D721Med (cell line): ENCODE measurements at regions not wholly inside any gene's neighbourhood (a gene's known extent, or its start where the extent isn't known, plus 50 kb on each side); places are given as distances from the start of the nearest gene placed in this dataset.

Source experiments
- DNase-seq: peaks from one replicate; pipeline ENCODE4 v3.0.0; 2011; ENCODE audit warnings: low spot score; ENCODE audit not compliant: insufficient read length
- FAIRE-seq: peaks from 2 replicates; lab custom pipeline; 2011; peaks lifted over from hg19 to GRCh38; lab: Jason Lieb, UNC
- TF ChIP-seq, protein P1 (sequence below): IDR thresholded peaks from 2 replicates; pipeline ENCODE4 v1.5.1; 2012; ENCODE audit warnings: mild to moderate bottlenecking, control low read depth; ENCODE audit not compliant: insufficient read depth; ENCODE audit errors: missing control alignments

GRCh38 chr5:74143151-74143550, 497.4 kb downstream of the ENC1 start:
- DNase-seq (no peak), FAIRE-seq (no peak)
- TF ChIP-seq, protein P1, sequence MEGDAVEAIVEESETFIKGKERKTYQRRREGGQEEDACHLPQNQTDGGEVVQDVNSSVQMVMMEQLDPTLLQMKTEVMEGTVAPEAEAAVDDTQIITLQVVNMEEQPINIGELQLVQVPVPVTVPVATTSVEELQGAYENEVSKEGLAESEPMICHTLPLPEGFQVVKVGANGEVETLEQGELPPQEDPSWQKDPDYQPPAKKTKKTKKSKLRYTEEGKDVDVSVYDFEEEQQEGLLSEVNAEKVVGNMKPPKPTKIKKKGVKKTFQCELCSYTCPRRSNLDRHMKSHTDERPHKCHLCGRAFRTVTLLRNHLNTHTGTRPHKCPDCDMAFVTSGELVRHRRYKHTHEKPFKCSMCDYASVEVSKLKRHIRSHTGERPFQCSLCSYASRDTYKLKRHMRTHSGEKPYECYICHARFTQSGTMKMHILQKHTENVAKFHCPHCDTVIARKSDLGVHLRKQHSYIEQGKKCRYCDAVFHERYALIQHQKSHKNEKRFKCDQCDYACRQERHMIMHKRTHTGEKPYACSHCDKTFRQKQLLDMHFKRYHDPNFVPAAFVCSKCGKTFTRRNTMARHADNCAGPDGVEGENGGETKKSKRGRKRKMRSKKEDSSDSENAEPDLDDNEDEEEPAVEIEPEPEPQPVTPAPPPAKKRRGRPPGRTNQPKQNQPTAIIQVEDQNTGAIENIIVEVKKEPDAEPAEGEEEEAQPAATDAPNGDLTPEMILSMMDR, result no peak

DNA sequence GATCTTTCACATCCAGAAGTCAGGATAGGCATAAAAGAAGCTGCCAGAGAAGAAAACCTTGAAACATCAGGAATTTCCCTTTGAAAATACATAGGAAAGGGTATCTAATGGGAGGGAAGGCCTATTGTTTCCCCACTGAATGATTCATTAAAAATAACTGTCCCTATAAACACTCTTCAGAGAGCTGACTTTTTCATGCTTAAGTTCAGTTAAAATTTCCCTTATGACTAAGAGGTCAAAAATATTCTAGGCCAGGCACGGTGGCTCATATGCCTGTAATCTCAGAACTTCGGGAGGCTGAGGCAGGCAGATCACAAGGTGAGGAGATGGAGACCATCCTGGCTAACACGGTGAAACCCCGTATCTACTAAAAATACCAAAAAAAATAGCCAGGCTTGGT, 499.5 kb downstream of the ENC1 start:
- DNase-seq (no peak), FAIRE-seq (no peak)
- TF ChIP-seq, protein P1, result no peak

DNA sequence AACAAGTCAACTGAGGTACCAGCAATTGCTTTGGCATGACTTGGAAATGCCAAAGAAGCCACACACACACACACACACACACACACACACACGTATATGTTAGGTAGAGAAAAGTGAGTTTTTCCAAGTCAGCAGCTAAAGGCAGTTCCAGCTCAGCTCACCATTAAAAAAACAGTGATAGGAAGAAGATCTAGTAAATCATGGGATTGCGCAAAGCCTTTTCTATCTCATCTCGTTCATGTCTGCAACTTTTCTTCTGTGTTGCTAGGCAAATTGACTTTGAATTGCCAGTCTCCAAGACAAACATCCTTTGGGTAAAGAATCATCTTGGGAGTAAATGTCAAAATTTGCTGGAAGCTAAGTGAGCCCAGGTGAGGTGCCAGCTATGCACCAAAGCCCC, 500.1 kb downstream of the ENC1 start:
- TF ChIP-seq, protein P1, result no peak
- DNase-seq (no peak), FAIRE-seq (no peak)

GRCh38 chr5:74139589-74139988, 500.9 kb downstream of the ENC1 start:
- TF ChIP-seq, protein P1, result no peak
- no peak for DNase-seq
- FAIRE-seq, result no peak

GRCh38 chr5:74138721-74139120, 501.8 kb downstream of the ENC1 start:
- DNase-seq (no peak), FAIRE-seq (no peak)
- TF ChIP-seq, protein P1, result no peak

GRCh38 chr5:74136276-74136825, 504.2 kb downstream of the ENC1 start:
- DNase-seq, result no peak
- no peak for FAIRE-seq
- TF ChIP-seq, protein P1, result no peak

DNA sequence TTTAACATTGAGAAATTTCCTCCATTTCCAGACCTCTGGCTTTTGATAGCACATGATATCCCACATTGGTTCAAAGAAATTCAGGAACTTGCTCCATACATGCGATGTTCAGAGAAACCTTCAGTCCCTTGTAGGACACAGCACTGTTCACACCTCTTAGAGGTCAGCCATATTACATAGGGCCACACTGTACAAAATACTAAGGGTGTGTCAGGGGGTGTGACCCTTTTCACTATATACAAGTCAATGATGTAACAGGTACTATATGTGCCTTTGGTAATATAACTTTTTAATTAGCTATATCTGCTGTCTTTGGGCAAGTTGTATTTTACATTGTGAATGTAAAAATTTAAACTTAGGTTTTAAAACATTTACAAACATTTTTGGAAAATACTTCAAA, 505.5 kb downstream of the ENC1 start:
- DNase-seq (no peak), FAIRE-seq (no peak)
- TF ChIP-seq, protein P1, result no peak
